NB4 (cell line): ENCODE measurements at regions not wholly inside any gene's neighbourhood (a gene's known extent, or its start where the extent isn't known, plus 50 kb on each side); places are given as distances from the start of the nearest gene placed in this dataset.

Experiments used
- MAX ChIP-seq: IDR thresholded peaks from 2 replicates; pipeline ENCODE4 v1.6.1; 2011; ENCODE audit warnings: low read depth, low read length
- POLR2A ChIP-seq: IDR thresholded peaks from 2 replicates; pipeline ENCODE4 v1.6.1; 2011; ENCODE audit warnings: mild to moderate bottlenecking; ENCODE audit not compliant: insufficient read length; ENCODE audit errors: extremely low read depth
- TF ChIP-seq, protein P1 (sequence below): IDR thresholded peaks from one replicate; pipeline ENCODE4 v1.5.1; 2012; ENCODE audit warnings: low read depth, low read length

DNA sequence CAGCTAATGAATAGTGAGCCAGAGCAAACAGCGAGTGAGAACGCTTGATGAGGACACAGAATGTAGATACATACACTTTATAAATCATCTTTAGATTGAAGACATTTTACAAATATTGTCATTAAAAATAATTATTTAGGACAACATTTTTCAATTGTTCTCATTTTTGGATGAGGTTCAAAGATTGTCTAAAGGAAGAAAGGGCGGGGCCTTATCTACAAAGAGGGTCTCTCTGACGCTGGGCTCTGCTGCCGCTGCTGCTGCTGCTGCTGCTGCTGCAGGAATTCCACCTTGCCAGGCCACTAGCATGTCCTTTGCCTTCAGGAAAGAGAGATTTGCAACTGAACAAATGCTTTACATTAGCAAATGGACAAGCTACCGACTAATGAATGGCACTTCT, 220.7 kb upstream of the TMEM161B start:
- TF ChIP-seq MAX (no peak), POLR2A (no peak)
- TF ChIP-seq, protein P1, sequence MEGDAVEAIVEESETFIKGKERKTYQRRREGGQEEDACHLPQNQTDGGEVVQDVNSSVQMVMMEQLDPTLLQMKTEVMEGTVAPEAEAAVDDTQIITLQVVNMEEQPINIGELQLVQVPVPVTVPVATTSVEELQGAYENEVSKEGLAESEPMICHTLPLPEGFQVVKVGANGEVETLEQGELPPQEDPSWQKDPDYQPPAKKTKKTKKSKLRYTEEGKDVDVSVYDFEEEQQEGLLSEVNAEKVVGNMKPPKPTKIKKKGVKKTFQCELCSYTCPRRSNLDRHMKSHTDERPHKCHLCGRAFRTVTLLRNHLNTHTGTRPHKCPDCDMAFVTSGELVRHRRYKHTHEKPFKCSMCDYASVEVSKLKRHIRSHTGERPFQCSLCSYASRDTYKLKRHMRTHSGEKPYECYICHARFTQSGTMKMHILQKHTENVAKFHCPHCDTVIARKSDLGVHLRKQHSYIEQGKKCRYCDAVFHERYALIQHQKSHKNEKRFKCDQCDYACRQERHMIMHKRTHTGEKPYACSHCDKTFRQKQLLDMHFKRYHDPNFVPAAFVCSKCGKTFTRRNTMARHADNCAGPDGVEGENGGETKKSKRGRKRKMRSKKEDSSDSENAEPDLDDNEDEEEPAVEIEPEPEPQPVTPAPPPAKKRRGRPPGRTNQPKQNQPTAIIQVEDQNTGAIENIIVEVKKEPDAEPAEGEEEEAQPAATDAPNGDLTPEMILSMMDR, result no peak
